BJ (cell line): ENCODE measurements at regions not wholly inside any gene's neighbourhood (a gene's known extent, or its start where the extent isn't known, plus 50 kb on each side); places are given as distances from the start of the nearest gene placed in this dataset.

ENCODE experiments used
- CTCF ChIA-PET: fragments of 350-600 bp; formaldehyde crosslinking; extraction: SDS; loops from one replicate; lab custom pipeline; 2021; ENCODE audit warnings: antibody characterized with exemption, inconsistent platforms; lab: Yijun Ruan, JAX
- POLR2A ChIA-PET: fragments of 300-600 bp; sonication (Branson Sonifier 250); formaldehyde crosslinking; extraction: SDS; loops from one replicate; lab custom pipeline; 2021; ENCODE audit warnings: antibody characterized with exemption; lab: Charles Lee
- DNase-seq: peaks from one replicate; pipeline ENCODE4 v3.0.0-alpha.2; 2011; ENCODE audit warnings: low read depth
- H3K27me3 ChIP-seq: 2 replicates; pipeline ENCODE4 v1.6.0; 2011; ENCODE audit warnings: low read length; ENCODE audit not compliant: control insufficient read depth, insufficient read depth
- H3K36me3 ChIP-seq: 2 replicates; pipeline ENCODE4 v1.5.1; 2011; ENCODE audit warnings: low read length; ENCODE audit not compliant: control insufficient read depth, insufficient read depth
- H3K4me3 ChIP-seq: 2 replicates; pipeline ENCODE4 v1.5.1; 2011; ENCODE audit warnings: low read depth, mild to moderate bottlenecking, control low read depth, low read length
- CTCF ChIP-seq: IDR thresholded peaks from 2 replicates; pipeline ENCODE4 v1.5.1; 2011; ENCODE audit warnings: low read depth, mild to moderate bottlenecking, control low read depth, inconsistent platforms, low read length, moderate library complexity; ENCODE audit not compliant: insufficient read depth

- DNase-seq: no peak
- Histone ChIP-seq H3K27me3 (no peaks in the 10 kb centered on the region), H3K36me3 (no peaks in the 10 kb centered on the region), H3K4me3 (no peak overlapping the region)
- no peak for TF ChIP-seq CTCF
- CTCF ChIA-PET: no interaction called here
- POLR2A ChIA-PET: no interaction called here
Observed at GRCh38 chr4:188911707-188912106, 772.5 kb downstream of the TRIML1 start.

- ChIA-PET POLR2A (no interaction called here), CTCF (interaction anchor here (0.6 to 0.9 kb wide), 2 partner anchors 9 to 24 kb away, joined by 3 to 4 read pairs; no protein-coding TSS in a partner anchor)
- no peak for TF ChIP-seq CTCF
- Histone ChIP-seq H3K27me3 (no peaks in the 10 kb centered on the region), H3K36me3 (no peaks in the 10 kb centered on the region), H3K4me3 (no peak overlapping the region)
- no peak for DNase-seq
Observed at GRCh38 chr4:188915175-188915574, 775.9 kb downstream of the TRIML1 start.

GRCh38 chr4:188918787-188919186, 779.5 kb downstream of the TRIML1 start:
- no peak overlapping the region for H3K4me3 ChIP-seq
- POLR2A ChIA-PET: no interaction called here

GRCh38 chr4:188930822-188931221, 791.6 kb downstream of the TRIML1 start:
- ChIA-PET CTCF (no interaction called here), POLR2A (no interaction called here)
- H3K27me3 ChIP-seq: no peaks in the 10 kb centered on the region
- no peak for DNase-seq
- H3K36me3 ChIP-seq: no peaks in the 10 kb centered on the region
- TF ChIP-seq CTCF: no peak
- no peak overlapping the region for H3K4me3 ChIP-seq

More at GRCh38 chr4:188918787-188919186, 779.5 kb downstream of the TRIML1 start:
- H3K36me3 ChIP-seq: no peaks in the 10 kb centered on the region
- TF ChIP-seq CTCF: no peak
- DNase-seq: no peak
- CTCF ChIA-PET: no interaction called here
- no peaks in the 10 kb centered on the region for H3K27me3 ChIP-seq

- Histone ChIP-seq H3K27me3 (no peaks in the 10 kb centered on the region), H3K4me3 (no peak overlapping the region), H3K36me3 (no peaks in the 10 kb centered on the region)
- POLR2A ChIA-PET: no interaction called here
- CTCF ChIA-PET: no interaction called here
- no peak for DNase-seq
- no peak for TF ChIP-seq CTCF
Observed at GRCh38 chr4:188934320-188934962, 795.2 kb downstream of the TRIML1 start.
